CD4-positive, alpha-beta T cell (primary cell): ENCODE measurements at regions not wholly inside any gene's neighbourhood (a gene's known extent, or its start where the extent isn't known, plus 50 kb on each side); places are given as distances from the start of the nearest gene placed in this dataset.
"Not testable (repeated sequence)": the region's sequence is repeated elsewhere in the genome, so short reads cannot be mapped to it uniquely, and the experiment has no call there.

Experiments
- ATAC-seq: fragments of 200-7000 bp; cut with Tn5 transposase; one replicate; pipeline ENCODE4 v1.10.0; 2022; ENCODE audit warnings: mild to moderate bottlenecking; ENCODE audit not compliant: poor library complexity
- CTCF ChIA-PET: fragments of 350-600 bp; sonication (Branson Sonifier 250); formaldehyde crosslinking; loops from one replicate; lab custom pipeline; 2021; ENCODE audit warnings: antibody characterized with exemption, inconsistent platforms; lab: Charles Lee
- POLR2A ChIA-PET: fragments of 350-600 bp; sonication (Branson Sonifier 250); formaldehyde crosslinking; loops from one replicate; lab custom pipeline; 2021; ENCODE audit warnings: antibody characterized with exemption, inconsistent platforms; lab: Charles Lee
- DNase-seq, 14 experiments: peaks; one replicate each; pipeline ENCODE4 v3.0.0-alpha.2; 2013 to 2020; ENCODE audit warnings: mixed read lengths in 2 of 14
- H3K27ac ChIP-seq, 2 donors: one replicate each; pipeline versions ENCODE4 v1.5.1 to v1.7.0; 2013; ENCODE audit warnings: low read length in 2 of 2, low read depth in 1 of 2, mild to moderate bottlenecking in 1 of 2
- H3K27me3 ChIP-seq, 2 experiments: 1 replicate in 1 of 2; 2 replicates in 1 of 2; pipeline versions ENCODE4 v1.6.1 to v1.7.0; 2013; ENCODE audit warnings: low read length in 2 of 2, control low read depth in 1 of 2, mild to moderate bottlenecking in 1 of 2, moderate library complexity in 1 of 2; ENCODE audit not compliant: insufficient read depth in 2 of 2, control insufficient read depth in 1 of 2
- H3K36me3 ChIP-seq: one replicate; pipeline ENCODE4 v1.6.1; 2013; ENCODE audit warnings: low read length, control low read depth; ENCODE audit not compliant: insufficient read depth
- H3K4me1 ChIP-seq: one replicate; pipeline ENCODE4 v1.6.1; 2013; ENCODE audit warnings: low read length, control low read depth; ENCODE audit not compliant: insufficient read depth
- H3K4me3 ChIP-seq: one replicate; pipeline ENCODE4 v1.5.1; 2013; ENCODE audit warnings: mild to moderate bottlenecking, low read length, moderate library complexity
- H3K9me3 ChIP-seq, 2 experiments: 1 replicate in 1 of 2; 2 replicates in 1 of 2; pipeline versions ENCODE4 v1.6.1 to v1.7.0; 2013; ENCODE audit warnings: low read length in 2 of 2, mild to moderate bottlenecking in 2 of 2, control low read depth in 1 of 2, moderate library complexity in 1 of 2; ENCODE audit not compliant: control insufficient read depth in 1 of 2, insufficient read depth in 1 of 2
- H3K27ac Mint-ChIP-seq: one replicate; pipeline ENCODE4 v1.8.0; 2020; ENCODE audit warnings: mixed read lengths
- H3K27me3 Mint-ChIP-seq: one replicate; pipeline ENCODE4 v1.8.0; 2021; ENCODE audit warnings: mixed read lengths
- H3K36me3 Mint-ChIP-seq: one replicate; pipeline ENCODE4 v1.8.0; 2021; ENCODE audit warnings: low read depth, mixed read lengths
- H3K4me1 Mint-ChIP-seq: one replicate; pipeline ENCODE4 v1.8.0; 2021; ENCODE audit warnings: low read depth, mixed read lengths
- H3K4me3 Mint-ChIP-seq: one replicate; pipeline ENCODE4 v1.8.0; 2020; ENCODE audit warnings: mild to moderate bottlenecking, mixed read lengths
- H3K9me3 Mint-ChIP-seq: one replicate; pipeline ENCODE4 v1.8.0; 2020; ENCODE audit warnings: mixed read lengths
- intact Hi-C, 2 experiments: fragments of 100-400 bp; cut with DNase I in 1 of 2; cut with micrococcal nuclease in 1 of 2; formaldehyde crosslinking; loops; one replicate each; pipeline versions ENCODE4 v1.15.1 to v1.9.0; 2023 to 2025; cut with DNase I, micrococcal nuclease
- TF ChIP-seq, protein P1 (sequence below): fragments of 200-600 bp; IDR thresholded peaks from one replicate; pipeline ENCODE4 v1.8.0; 2022; ENCODE audit warnings: antibody characterized with exemption, mild to moderate bottlenecking

DNA sequence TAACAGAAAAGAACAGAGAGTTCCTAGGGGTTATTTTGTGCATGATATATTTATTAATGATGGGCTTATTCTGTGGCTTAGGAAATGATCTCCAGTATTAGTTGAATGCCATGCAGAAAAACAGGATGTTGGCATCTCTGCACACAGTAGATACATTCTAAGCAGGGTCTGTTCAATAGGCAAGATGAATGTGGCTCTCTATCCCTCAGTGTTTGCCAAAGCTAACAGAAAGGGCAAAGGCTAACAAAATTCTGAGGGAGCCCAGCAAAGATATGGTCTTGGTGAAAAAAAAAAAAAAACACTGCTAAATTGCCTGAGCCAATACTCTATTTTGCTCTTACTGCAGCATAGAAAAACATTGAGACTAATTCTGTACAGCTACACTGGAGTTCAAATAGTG lies 1095.8 kb downstream of the UQCRFS1 start:
- DNase-seq = no peak
- Histone ChIP-seq H3K27ac (no peak overlapping the region), H3K27me3 (no peaks in the 10 kb centered on the region), H3K4me3 (no peak overlapping the region), H3K36me3 (no peaks in the 10 kb centered on the region), H3K4me1 (no peaks in the 10 kb centered on the region), H3K9me3 (peaks cover 3 to 4% of the 10 kb centered on the region in 2 experiments)
- CTCF ChIA-PET = no interaction called here
- intact Hi-C loops = no loop called here
- no peak for ATAC-seq
- no peaks in the 10 kb centered on the region for H3K36me3 Mint-ChIP-seq
- no peak overlapping the region for H3K27ac Mint-ChIP-seq
- H3K4me3 Mint-ChIP-seq = no peak overlapping the region
- H3K9me3 Mint-ChIP-seq = peaks cover 12% of the 10 kb centered on the region
- TF ChIP-seq, protein P1, sequence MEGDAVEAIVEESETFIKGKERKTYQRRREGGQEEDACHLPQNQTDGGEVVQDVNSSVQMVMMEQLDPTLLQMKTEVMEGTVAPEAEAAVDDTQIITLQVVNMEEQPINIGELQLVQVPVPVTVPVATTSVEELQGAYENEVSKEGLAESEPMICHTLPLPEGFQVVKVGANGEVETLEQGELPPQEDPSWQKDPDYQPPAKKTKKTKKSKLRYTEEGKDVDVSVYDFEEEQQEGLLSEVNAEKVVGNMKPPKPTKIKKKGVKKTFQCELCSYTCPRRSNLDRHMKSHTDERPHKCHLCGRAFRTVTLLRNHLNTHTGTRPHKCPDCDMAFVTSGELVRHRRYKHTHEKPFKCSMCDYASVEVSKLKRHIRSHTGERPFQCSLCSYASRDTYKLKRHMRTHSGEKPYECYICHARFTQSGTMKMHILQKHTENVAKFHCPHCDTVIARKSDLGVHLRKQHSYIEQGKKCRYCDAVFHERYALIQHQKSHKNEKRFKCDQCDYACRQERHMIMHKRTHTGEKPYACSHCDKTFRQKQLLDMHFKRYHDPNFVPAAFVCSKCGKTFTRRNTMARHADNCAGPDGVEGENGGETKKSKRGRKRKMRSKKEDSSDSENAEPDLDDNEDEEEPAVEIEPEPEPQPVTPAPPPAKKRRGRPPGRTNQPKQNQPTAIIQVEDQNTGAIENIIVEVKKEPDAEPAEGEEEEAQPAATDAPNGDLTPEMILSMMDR = no peak
- H3K27me3 Mint-ChIP-seq = no peaks in the 10 kb centered on the region
- H3K4me1 Mint-ChIP-seq = no peaks in the 10 kb centered on the region
- POLR2A ChIA-PET = no interaction called here

DNA sequence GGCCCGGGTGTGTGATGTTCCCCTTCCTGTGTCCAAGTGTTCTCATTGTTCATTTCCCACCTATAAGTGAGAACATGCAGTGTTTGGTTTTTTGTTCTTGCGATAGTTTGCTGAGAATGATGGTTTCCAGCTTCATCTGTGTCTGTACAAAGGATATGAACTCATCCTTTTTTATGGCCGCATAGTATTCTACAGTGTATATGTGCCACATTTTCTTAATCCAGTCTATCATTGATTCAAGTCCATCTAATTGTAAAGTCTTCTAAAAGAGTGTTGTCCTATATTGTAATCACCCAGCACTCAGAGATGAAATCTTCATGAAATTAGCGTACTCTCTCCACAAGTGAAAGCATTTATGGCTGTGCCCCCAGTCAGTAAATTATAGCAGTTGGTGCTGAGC lies 1096.6 kb downstream of the UQCRFS1 start:
- H3K4me3 Mint-ChIP-seq, H3K27me3 ChIP-seq, POLR2A ChIA-PET, H3K36me3 ChIP-seq, CTCF ChIA-PET, H3K4me3 ChIP-seq, intact Hi-C loops, H3K27ac ChIP-seq, H3K4me1 Mint-ChIP-seq, H3K4me1 ChIP-seq, H3K9me3 ChIP-seq, H3K27ac Mint-ChIP-seq, H3K27me3 Mint-ChIP-seq, H3K36me3 Mint-ChIP-seq, DNase-seq, ATAC-seq: not testable (repeated sequence)
- H3K9me3 Mint-ChIP-seq = peaks cover 15% of the 10 kb centered on the region

DNA sequence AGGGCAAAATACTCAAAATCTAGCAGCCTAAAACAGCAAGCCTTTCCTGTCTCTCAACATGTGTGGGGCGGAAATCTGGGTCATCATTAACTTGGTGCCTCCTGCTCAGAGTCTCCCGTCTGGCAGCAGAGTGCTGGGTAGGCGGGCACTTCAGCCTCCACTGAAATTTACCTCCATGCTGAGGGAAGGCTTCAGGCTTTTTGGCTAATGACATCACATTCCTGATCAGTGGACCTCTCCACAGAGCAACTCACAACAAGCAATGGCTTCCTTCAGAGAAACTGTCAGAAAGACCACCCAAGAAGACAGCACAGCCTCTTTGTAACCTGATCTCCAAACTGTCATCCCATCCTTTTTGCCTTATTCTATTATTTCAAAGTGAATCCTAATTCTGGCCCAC lies 1109.0 kb downstream of the UQCRFS1 start:
- no peaks in the 10 kb centered on the region for H3K36me3 ChIP-seq
- H3K27me3 Mint-ChIP-seq = no peaks in the 10 kb centered on the region
- peaks cover 6% of the 10 kb centered on the region for H3K9me3 Mint-ChIP-seq
- no peak overlapping the region for H3K27ac Mint-ChIP-seq
- ChIA-PET POLR2A (no interaction called here), CTCF (no interaction called here)
- H3K27me3 ChIP-seq = no peaks in the 10 kb centered on the region
- no peaks in the 10 kb centered on the region for H3K36me3 Mint-ChIP-seq
- no peak overlapping the region for H3K4me3 ChIP-seq
- DNase-seq = no peak
- intact Hi-C loops = no loop called here
- no peaks in the 10 kb centered on the region for H3K4me1 Mint-ChIP-seq
- H3K9me3 ChIP-seq = peaks cover 0 to 10% of the 10 kb centered on the region in 2 experiments
- ATAC-seq = no peak
- no peak overlapping the region for H3K27ac ChIP-seq
- H3K4me3 Mint-ChIP-seq = no peak overlapping the region
- TF ChIP-seq, protein P1 = no peak
- H3K4me1 ChIP-seq = no peaks in the 10 kb centered on the region

DNA sequence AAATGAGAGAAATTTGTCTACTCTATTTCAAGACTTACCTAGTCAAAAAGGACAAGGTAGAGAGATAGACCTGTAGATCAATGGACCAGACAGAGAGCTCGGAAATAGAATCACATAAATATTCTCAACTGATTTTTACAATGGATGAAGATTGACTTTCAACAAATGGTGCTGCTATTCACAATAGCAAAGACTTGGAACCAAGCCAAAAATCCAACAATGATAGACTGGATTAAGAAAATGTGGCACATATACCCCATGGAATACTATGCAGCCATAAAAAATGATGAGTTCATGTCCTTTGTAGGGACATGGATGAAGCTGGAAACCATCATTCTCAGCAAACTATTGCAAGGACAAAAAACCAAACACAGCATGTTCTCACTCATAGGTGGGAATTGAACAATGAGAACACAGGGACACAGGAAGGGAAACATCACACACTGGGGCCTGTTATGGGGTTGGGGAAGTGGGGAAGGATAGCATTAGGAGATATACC lies 1128.2 kb downstream of the UQCRFS1 start:
- DNase-seq, H3K36me3 Mint-ChIP-seq, ATAC-seq, H3K4me3 Mint-ChIP-seq, CTCF ChIA-PET, H3K27ac Mint-ChIP-seq, H3K27ac ChIP-seq, H3K4me1 ChIP-seq, H3K27me3 ChIP-seq, H3K36me3 ChIP-seq, H3K9me3 ChIP-seq, H3K4me3 ChIP-seq, POLR2A ChIA-PET, intact Hi-C loops, H3K4me1 Mint-ChIP-seq, H3K27me3 Mint-ChIP-seq: not testable (repeated sequence)
- peaks cover 19% of the 10 kb centered on the region for H3K9me3 Mint-ChIP-seq
